ENCODE measurements at regions not wholly inside any gene's neighbourhood (a gene's known extent, or its start where the extent isn't known, plus 50 kb on each side); places are given as distances from the start of the nearest gene placed in this dataset.

DNA sequence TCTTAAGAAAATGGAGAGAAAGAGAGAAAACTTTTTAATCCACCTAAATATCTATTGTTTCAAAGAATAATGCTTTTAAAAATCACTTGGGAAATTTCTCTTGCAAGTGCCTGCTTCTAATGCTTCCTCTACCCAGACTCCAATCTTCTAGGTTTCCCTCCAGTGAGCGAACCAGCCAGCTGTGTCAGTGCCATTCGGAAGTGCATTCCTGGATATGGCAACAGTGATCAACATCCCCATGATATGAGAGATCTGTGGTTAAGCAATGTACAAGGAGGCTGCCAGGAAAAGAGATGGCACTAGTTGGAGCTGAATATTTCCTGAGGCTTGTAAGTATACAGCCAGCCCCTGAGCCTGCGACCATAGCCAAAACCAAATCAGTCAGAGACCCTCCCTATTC is 53.3 kb upstream of the KCNMB2 start:
- no peak for DNase-seq (ENCODE audit: low spot score)
- TF ChIP-seq, protein P1, sequence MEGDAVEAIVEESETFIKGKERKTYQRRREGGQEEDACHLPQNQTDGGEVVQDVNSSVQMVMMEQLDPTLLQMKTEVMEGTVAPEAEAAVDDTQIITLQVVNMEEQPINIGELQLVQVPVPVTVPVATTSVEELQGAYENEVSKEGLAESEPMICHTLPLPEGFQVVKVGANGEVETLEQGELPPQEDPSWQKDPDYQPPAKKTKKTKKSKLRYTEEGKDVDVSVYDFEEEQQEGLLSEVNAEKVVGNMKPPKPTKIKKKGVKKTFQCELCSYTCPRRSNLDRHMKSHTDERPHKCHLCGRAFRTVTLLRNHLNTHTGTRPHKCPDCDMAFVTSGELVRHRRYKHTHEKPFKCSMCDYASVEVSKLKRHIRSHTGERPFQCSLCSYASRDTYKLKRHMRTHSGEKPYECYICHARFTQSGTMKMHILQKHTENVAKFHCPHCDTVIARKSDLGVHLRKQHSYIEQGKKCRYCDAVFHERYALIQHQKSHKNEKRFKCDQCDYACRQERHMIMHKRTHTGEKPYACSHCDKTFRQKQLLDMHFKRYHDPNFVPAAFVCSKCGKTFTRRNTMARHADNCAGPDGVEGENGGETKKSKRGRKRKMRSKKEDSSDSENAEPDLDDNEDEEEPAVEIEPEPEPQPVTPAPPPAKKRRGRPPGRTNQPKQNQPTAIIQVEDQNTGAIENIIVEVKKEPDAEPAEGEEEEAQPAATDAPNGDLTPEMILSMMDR (IDR thresholded peaks at IDR 0.05; ENCODE audit: extremely low read depth, insufficient read depth, missing control alignments): no peak
- in situ Hi-C loops (cut with MboI; ENCODE audit: low pct_unique_long_range_greater_than_20kb, low sequenced_read_pairs, unreplicated experiment): no loop called here

DNA sequence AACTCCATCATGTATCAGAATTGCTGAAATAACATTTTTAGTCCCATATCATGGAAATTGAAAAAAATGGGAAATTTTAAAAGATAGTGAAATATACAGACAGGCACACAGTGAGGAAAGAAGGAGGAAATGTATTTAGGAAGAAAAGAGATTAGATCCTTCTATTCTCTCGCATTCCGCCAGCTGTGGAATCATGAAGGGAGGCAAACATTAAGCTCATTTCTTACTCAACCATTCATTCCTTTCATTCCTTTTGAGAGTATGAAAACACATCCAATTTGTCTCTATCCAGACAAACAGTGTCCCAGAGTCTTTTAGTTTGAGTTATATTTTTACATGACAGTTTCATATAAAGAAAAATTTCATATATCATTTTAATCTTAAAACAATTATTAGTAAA is 52.5 kb upstream of the KCNMB2 start:
- in situ Hi-C loops (cut with MboI; ENCODE audit: low pct_unique_long_range_greater_than_20kb, low sequenced_read_pairs, unreplicated experiment): no loop called here
- TF ChIP-seq, protein P1 (IDR thresholded peaks at IDR 0.05; ENCODE audit: extremely low read depth, insufficient read depth, missing control alignments): no peak
- no peak for DNase-seq (ENCODE audit: low spot score)

DNA sequence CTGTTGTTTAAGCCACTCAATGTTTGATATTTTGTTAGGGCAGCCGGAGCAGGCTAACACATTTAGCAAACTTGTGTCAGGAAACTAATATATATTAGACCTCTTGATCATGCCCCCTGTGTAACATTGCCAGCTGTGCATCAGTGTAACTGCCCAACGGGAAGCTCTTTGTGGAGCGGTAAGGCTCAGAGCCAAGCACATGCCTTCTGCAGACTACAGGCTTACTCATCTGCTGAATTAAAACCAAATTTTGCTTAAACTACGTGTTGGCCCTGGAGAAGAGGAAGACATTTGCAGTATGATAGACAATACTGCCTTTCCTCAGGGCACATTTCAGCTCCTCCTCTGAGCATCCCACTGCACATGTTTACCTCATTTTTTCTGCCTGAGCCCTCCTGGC is 50.5 kb upstream of the KCNMB2 start:
- in situ Hi-C loops (cut with MboI; ENCODE audit: low pct_unique_long_range_greater_than_20kb, low sequenced_read_pairs, unreplicated experiment): no loop called here
- TF ChIP-seq, protein P1 (IDR thresholded peaks at IDR 0.05; ENCODE audit: extremely low read depth, insufficient read depth, missing control alignments): no peak
- DNase-seq (ENCODE audit: low spot score): no peak
